ENCODE measurements at regions not wholly inside any gene's neighbourhood (a gene's known extent, or its start where the extent isn't known, plus 50 kb on each side); places are given as distances from the start of the nearest gene placed in this dataset.

GRCh38 chr10:28939281-28940157, 262.2 kb downstream of the BAMBI start:
- H3K27ac Mint-ChIP-seq, result no peak overlapping the region
- no peaks in the 10 kb centered on the region for H3K4me1 Mint-ChIP-seq
- ATAC-seq (replicated peaks) (no peak), DNase-seq (no peak)
- no peak overlapping the region for H3K4me3 Mint-ChIP-seq
- H3K27me3 Mint-ChIP-seq, result no peaks in the 10 kb centered on the region
- peaks cover 3 to 7% of the 10 kb centered on the region in 2 donors for H3K9me3 Mint-ChIP-seq
- no peaks in the 10 kb centered on the region for H3K36me3 Mint-ChIP-seq

- peaks cover 10 to 11% of the 10 kb centered on the region in 2 donors for H3K9me3 Mint-ChIP-seq
- H3K27ac Mint-ChIP-seq, result no peak overlapping the region
- no peak overlapping the region for H3K4me3 Mint-ChIP-seq
- DNase-seq (no peak), ATAC-seq (replicated peaks) (no peak)
- no peaks in the 10 kb centered on the region for H3K4me1 Mint-ChIP-seq
- no peaks in the 10 kb centered on the region for H3K36me3 Mint-ChIP-seq
- no peaks in the 10 kb centered on the region for H3K27me3 Mint-ChIP-seq
Observed at GRCh38 chr10:28940158-28940888, 263.0 kb downstream of the BAMBI start.

GRCh38 chr10:28942012-28942411, 264.7 kb downstream of the BAMBI start:
- no peaks in the 10 kb centered on the region for H3K27me3 Mint-ChIP-seq
- DNase-seq (no peak), ATAC-seq (replicated peaks) (no peak)
- peaks cover 7 to 11% of the 10 kb centered on the region in 2 donors for H3K9me3 Mint-ChIP-seq
- H3K4me1 Mint-ChIP-seq, result no peaks in the 10 kb centered on the region
- no peak overlapping the region for H3K4me3 Mint-ChIP-seq
- no peak overlapping the region for H3K27ac Mint-ChIP-seq
- no peaks in the 10 kb centered on the region for H3K36me3 Mint-ChIP-seq

- Mint-ChIP-seq H3K4me3 (no peak overlapping the region), H3K9me3 (peaks cover 4 to 11% of the 10 kb centered on the region in 2 donors), H3K36me3 (no peaks in the 10 kb centered on the region), H3K27me3 (no peaks in the 10 kb centered on the region), H3K27ac (no peak overlapping the region), H3K4me1 (no peaks in the 10 kb centered on the region)
- DNase-seq (no peak), ATAC-seq (replicated peaks) (no peak)
Observed at GRCh38 chr10:28945959-28946358, 268.6 kb downstream of the BAMBI start.

GRCh38 chr10:28946479-28946878, 269.2 kb downstream of the BAMBI start:
- ATAC-seq (replicated peaks), result no peak
- H3K9me3 Mint-ChIP-seq, result peaks cover 4 to 11% of the 10 kb centered on the region in 2 donors

GRCh38 chr10:28947171-28947570, 269.9 kb downstream of the BAMBI start:
- ATAC-seq (replicated peaks) (no peak), DNase-seq (no peak)
- no peaks in the 10 kb centered on the region for H3K36me3 Mint-ChIP-seq
- H3K4me1 Mint-ChIP-seq, result no peaks in the 10 kb centered on the region
- H3K27me3 Mint-ChIP-seq, result peaks cover 2% of the 10 kb centered on the region in 2 donors
- peaks cover 6 to 11% of the 10 kb centered on the region in 2 donors for H3K9me3 Mint-ChIP-seq
- H3K4me3 Mint-ChIP-seq, result no peak overlapping the region
- no peak overlapping the region for H3K27ac Mint-ChIP-seq

More at GRCh38 chr10:28946479-28946878, 269.2 kb downstream of the BAMBI start:
- H3K4me3 Mint-ChIP-seq, result no peak overlapping the region
- H3K4me1 Mint-ChIP-seq, result no peaks in the 10 kb centered on the region
- H3K36me3 Mint-ChIP-seq, result no peaks in the 10 kb centered on the region
- no peak overlapping the region for H3K27ac Mint-ChIP-seq
- H3K27me3 Mint-ChIP-seq, result no peaks in the 10 kb centered on the region
- no peak for DNase-seq

- no peak for ATAC-seq (replicated peaks)
Observed at GRCh38 chr10:28948046-28948445, 270.7 kb downstream of the BAMBI start.

GRCh38 chr10:28949005-28950004, 272.0 kb downstream of the BAMBI start:
- Mint-ChIP-seq H3K4me1 (no peaks in the 10 kb centered on the region), H3K36me3 (no peaks in the 10 kb centered on the region), H3K27ac (no peak overlapping the region), H3K4me3 (no peak overlapping the region), H3K9me3 (peaks cover 8 to 9% of the 10 kb centered on the region in 2 donors), H3K27me3 (peaks cover 4 to 24% of the 10 kb centered on the region in 2 donors)
- DNase-seq, result no peak
- ATAC-seq (replicated peaks), result no peak

More at GRCh38 chr10:28948046-28948445, 270.7 kb downstream of the BAMBI start:
- Mint-ChIP-seq H3K27ac (no peak overlapping the region), H3K4me3 (no peak overlapping the region), H3K27me3 (peaks cover 4 to 11% of the 10 kb centered on the region in 2 donors), H3K9me3 (peaks cover 7 to 8% of the 10 kb centered on the region in 2 donors), H3K4me1 (no peaks in the 10 kb centered on the region), H3K36me3 (no peaks in the 10 kb centered on the region)
- no peak for DNase-seq

GRCh38 chr10:28951484-28951883, 274.2 kb downstream of the BAMBI start:
- H3K4me3 Mint-ChIP-seq, result no peak overlapping the region
- no peak overlapping the region for H3K27ac Mint-ChIP-seq
- no peak for ATAC-seq (replicated peaks)
- no peaks in the 10 kb centered on the region for H3K4me1 Mint-ChIP-seq
- peaks cover 0 to 4% of the 10 kb centered on the region in 2 donors for H3K9me3 Mint-ChIP-seq
- peaks cover 4 to 26% of the 10 kb centered on the region in 2 donors for H3K27me3 Mint-ChIP-seq
- H3K36me3 Mint-ChIP-seq, result no peaks in the 10 kb centered on the region
- no peak for DNase-seq

- H3K27me3 Mint-ChIP-seq, result peaks cover 4 to 26% of the 10 kb centered on the region in 2 donors
- peaks cover under 1 to 7% of the 10 kb centered on the region in 2 donors for H3K9me3 Mint-ChIP-seq
- ATAC-seq (replicated peaks) (no peak), DNase-seq (no peak)
- no peaks in the 10 kb centered on the region for H3K4me1 Mint-ChIP-seq
- no peaks in the 10 kb centered on the region for H3K36me3 Mint-ChIP-seq
- no peak overlapping the region for H3K27ac Mint-ChIP-seq
- H3K4me3 Mint-ChIP-seq, result no peak overlapping the region
Observed at GRCh38 chr10:28952523-28952922, 275.2 kb downstream of the BAMBI start.

GRCh38 chr10:28954211-28954610, 276.9 kb downstream of the BAMBI start:
- no peaks in the 10 kb centered on the region for H3K36me3 Mint-ChIP-seq
- H3K4me1 Mint-ChIP-seq, result no peaks in the 10 kb centered on the region
- H3K27me3 Mint-ChIP-seq, result peaks cover 4 to 26% of the 10 kb centered on the region in 2 donors
- DNase-seq (no peak), ATAC-seq (replicated peaks) (no peak)
- H3K4me3 Mint-ChIP-seq, result no peak overlapping the region
- no peak overlapping the region for H3K27ac Mint-ChIP-seq
- H3K9me3 Mint-ChIP-seq, result peaks cover 7 to 16% of the 10 kb centered on the region in 2 donors

- H3K9me3 Mint-ChIP-seq, result peaks cover 7 to 14% of the 10 kb centered on the region in 2 donors
- no peak for DNase-seq
- no peak overlapping the region for H3K4me3 Mint-ChIP-seq
- H3K27me3 Mint-ChIP-seq, result peaks cover 0 to 10% of the 10 kb centered on the region in 2 donors
- H3K4me1 Mint-ChIP-seq, result no peaks in the 10 kb centered on the region
- no peak overlapping the region for H3K27ac Mint-ChIP-seq
- ATAC-seq (replicated peaks), result no peak
- H3K36me3 Mint-ChIP-seq, result no peaks in the 10 kb centered on the region
Observed at GRCh38 chr10:28958468-28958867, 281.1 kb downstream of the BAMBI start.

- no peak overlapping the region for H3K4me3 Mint-ChIP-seq
- H3K27ac Mint-ChIP-seq, result no peak overlapping the region
- DNase-seq, result no peak
- peaks cover 7 to 12% of the 10 kb centered on the region in 2 donors for H3K9me3 Mint-ChIP-seq
- no peak for ATAC-seq (replicated peaks)
- no peaks in the 10 kb centered on the region for H3K4me1 Mint-ChIP-seq
- H3K36me3 Mint-ChIP-seq, result no peaks in the 10 kb centered on the region
- H3K27me3 Mint-ChIP-seq, result no peaks in the 10 kb centered on the region
Observed at GRCh38 chr10:28959850-28960501, 282.7 kb downstream of the BAMBI start.
